Stimulated activated naive B cell treated with anti-CD40 and anti-IgM and Interleukin-4, amounts not matched to agents 10 μg/mL and 1 μg/mL and 100 μg/mL, for 72 hours (primary cell): ENCODE measurements at regions not wholly inside any gene's neighbourhood (a gene's known extent, or its start where the extent isn't known, plus 50 kb on each side); places are given as distances from the start of the nearest gene placed in this dataset.
A peak's percentile ranks its signal among the peaks of the same experiment; 100 is the strongest.

ENCODE experiments used
- ATAC-seq, 2 donors: fragments of 150-1000 bp; cut with Tn5 transposase; replicated peaks; 2 replicates each; pipeline ENCODE4 v1.10.0; 2021; ENCODE audit warnings: moderate library complexity in 1 of 2
- DNase-seq: peaks from one replicate; pipeline ENCODE4 v3.0.0; 2021
- H3K27ac Mint-ChIP-seq: one replicate; pipeline ENCODE4 v1.8.0; 2022; ENCODE audit warnings: mild to moderate bottlenecking, mixed read lengths
- H3K27me3 Mint-ChIP-seq, 2 donors: one replicate each; pipeline ENCODE4 v1.8.0; 2022; ENCODE audit warnings: mixed read lengths in 2 of 2
- H3K36me3 Mint-ChIP-seq, 2 donors: one replicate each; pipeline ENCODE4 v1.8.0; 2022; ENCODE audit warnings: mixed read lengths in 2 of 2, mild to moderate bottlenecking in 1 of 2
- H3K4me1 Mint-ChIP-seq, 2 donors: one replicate each; pipeline ENCODE4 v1.8.0; 2022; ENCODE audit warnings: mixed read lengths in 2 of 2, mild to moderate bottlenecking in 1 of 2
- H3K4me3 Mint-ChIP-seq, 2 donors: one replicate each; pipeline ENCODE4 v1.8.0; 2022; ENCODE audit warnings: mild to moderate bottlenecking in 2 of 2, mixed read lengths in 2 of 2, moderate library complexity in 1 of 2
- H3K9me3 Mint-ChIP-seq, 2 donors: one replicate each; pipeline ENCODE4 v1.8.0; 2022; ENCODE audit warnings: mixed read lengths in 2 of 2, mild to moderate bottlenecking in 1 of 2

DNA sequence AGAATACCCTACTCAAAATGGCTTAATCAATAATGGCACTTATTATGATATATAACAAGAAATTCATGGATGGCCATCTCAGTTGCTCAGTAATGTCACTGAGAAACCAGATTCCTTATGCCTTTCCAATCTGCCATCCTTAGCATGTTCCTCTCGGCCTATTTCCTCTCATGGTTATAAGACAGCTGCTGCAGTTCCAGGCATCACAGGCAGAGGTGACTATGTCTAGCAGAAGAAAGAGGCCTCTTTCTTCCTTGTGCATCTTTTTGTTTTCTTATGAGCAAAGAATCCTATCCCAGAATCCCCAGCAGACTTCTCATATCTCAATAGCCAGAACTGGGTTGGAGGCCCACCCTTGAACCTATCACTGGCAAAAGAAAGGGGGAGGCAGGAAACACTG is 310.6 kb upstream of the SPRED2 start:
- Mint-ChIP-seq H3K9me3 (no peaks in the 10 kb centered on the region), H3K27me3 (peaks cover 21 to 31% of the 10 kb centered on the region in 2 donors), H3K4me1 (no peaks in the 10 kb centered on the region), H3K36me3 (no peaks in the 10 kb centered on the region), H3K4me3 (no peak overlapping the region), H3K27ac (no peak overlapping the region)
- ATAC-seq = no peak
- no peak for DNase-seq

DNA sequence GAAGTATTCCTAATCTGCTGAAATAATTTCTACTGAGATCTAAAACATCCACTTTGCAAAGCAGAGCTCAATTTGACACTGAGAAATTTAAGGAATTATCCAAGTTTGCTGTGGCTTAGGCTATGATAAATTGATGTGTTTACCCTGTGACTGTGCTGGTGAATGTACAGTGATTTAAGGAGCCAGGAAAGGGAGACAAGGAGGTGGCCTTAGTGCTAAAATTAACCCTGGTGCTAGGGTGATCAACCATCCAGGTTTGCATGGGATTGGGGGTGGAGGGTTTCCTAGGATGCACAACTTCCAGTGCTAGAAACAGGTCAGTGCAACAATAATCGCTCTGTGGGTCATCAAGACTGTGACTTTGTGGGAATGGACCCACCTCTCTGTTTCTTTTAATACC is 307.5 kb upstream of the SPRED2 start:
- H3K4me1 Mint-ChIP-seq = no peaks in the 10 kb centered on the region
- no peak for ATAC-seq
- no peak overlapping the region for H3K27ac Mint-ChIP-seq
- peaks cover 0 to 1% of the 10 kb centered on the region in 2 donors for H3K9me3 Mint-ChIP-seq
- peaks cover 36 to 43% of the 10 kb centered on the region in 2 donors for H3K27me3 Mint-ChIP-seq
- no peaks in the 10 kb centered on the region for H3K36me3 Mint-ChIP-seq
- no peak overlapping the region for H3K4me3 Mint-ChIP-seq
- no peak for DNase-seq

DNA sequence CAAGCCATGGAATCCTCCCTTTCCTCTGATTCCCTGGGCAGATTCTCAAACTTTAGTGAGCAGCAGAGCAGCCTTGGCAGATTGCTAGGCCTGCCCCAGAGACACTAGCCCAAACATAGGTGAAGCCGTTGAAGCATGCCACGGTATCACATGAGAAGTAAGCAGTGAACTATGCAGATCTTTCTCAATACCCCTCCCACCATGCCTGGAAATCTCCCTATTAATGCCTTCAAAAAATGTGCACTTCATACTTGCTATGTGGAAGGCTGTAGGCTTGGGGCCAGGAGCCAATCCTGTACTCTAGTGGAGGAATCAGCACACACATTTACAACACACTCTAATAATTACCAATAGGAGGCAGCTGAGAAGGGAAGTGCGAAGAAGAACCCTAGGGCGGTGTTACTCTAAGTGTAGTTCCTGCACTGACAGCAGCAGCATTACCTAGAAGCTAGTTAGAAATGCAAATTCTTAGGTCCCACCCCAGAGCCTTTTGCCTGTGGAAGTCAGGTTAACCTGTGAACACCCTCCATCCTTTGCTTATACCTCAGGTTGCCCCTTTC is 305.1 kb upstream of the SPRED2 start:
- Mint-ChIP-seq H3K36me3 (no peaks in the 10 kb centered on the region), H3K27me3 (peaks cover 38 to 40% of the 10 kb centered on the region in 2 donors), H3K27ac (no peak overlapping the region), H3K4me3 (no peak overlapping the region), H3K4me1 (no peaks in the 10 kb centered on the region), H3K9me3 (peaks cover 0 to 5% of the 10 kb centered on the region in 2 donors)
- DNase-seq (no peak), ATAC-seq (peak in 1 of 2 donors; percentile 8)

DNA sequence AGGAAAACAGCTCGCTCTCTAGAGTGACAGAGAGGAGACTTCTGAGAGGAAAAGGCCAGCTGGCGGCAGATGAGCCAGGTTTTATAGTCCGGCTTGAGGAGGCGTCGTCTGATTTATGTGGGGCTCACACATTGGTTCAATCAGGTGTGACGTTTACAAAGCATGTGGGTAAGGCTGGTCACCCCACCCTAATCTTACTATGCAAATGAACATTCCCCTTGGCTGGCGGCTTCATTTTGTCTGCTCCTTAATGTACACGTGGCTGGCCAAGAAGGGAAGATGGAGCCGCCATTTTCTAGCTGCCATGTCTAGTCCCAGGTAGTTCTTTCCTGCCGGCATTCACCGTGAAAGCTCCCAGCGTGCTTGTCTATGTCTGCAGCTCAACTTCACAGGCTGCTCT is 299.1 kb upstream of the SPRED2 start:
- no peak for DNase-seq
- Mint-ChIP-seq H3K4me1 (no peaks in the 10 kb centered on the region), H3K9me3 (peaks cover 5 to 11% of the 10 kb centered on the region in 2 donors), H3K36me3 (no peaks in the 10 kb centered on the region), H3K27ac (no peak overlapping the region), H3K4me3 (no peak overlapping the region), H3K27me3 (peaks cover 23 to 27% of the 10 kb centered on the region in 2 donors)
- ATAC-seq = no peak

DNA sequence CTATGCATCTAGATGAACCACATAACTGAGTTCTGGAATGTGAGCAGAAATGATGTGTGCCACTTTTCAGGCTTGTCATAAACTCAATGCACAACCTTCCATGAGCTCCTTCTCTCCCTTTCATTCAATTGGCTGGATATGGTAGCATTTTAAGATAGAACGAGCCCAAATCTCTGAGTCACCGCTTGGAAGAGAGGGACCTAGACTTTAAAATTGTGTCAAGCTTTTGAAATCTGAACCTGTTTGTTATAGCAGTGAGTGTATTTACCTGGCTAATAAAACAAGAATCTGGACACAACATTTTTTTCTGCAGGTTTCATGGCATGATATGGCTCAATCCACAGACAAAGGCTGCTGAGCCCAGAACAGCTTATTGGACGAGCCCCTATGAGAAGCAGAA is 297.8 kb upstream of the SPRED2 start:
- DNase-seq (no peak), ATAC-seq (no peak)
- H3K9me3 Mint-ChIP-seq = peaks cover 8 to 11% of the 10 kb centered on the region in 2 donors
- H3K27me3 Mint-ChIP-seq = peaks cover 14 to 22% of the 10 kb centered on the region in 2 donors
- no peaks in the 10 kb centered on the region for H3K4me1 Mint-ChIP-seq
- H3K4me3 Mint-ChIP-seq = no peak overlapping the region
- no peak overlapping the region for H3K27ac Mint-ChIP-seq
- no peaks in the 10 kb centered on the region for H3K36me3 Mint-ChIP-seq

DNA sequence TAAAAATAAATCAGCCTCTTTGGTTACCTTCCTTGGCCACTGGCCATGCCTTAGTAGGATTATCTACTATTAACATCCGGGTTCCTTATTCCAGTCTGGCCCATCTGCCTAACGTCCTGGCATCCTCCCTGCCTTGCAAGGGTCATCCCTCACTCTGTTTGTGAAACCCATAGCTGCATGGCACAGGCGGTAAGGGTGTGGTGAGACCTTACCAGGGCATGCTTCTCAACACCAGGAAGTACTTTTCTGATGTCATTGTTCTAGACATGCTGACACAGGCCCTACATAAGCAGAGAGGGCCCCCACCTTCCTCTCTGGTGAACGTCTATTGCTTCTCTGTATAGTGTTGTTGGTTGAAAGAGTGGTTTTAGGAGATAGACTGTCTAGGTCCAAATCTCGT is 296.8 kb upstream of the SPRED2 start:
- no peak for DNase-seq
- peaks cover 9 to 15% of the 10 kb centered on the region in 2 donors for H3K27me3 Mint-ChIP-seq

DNA sequence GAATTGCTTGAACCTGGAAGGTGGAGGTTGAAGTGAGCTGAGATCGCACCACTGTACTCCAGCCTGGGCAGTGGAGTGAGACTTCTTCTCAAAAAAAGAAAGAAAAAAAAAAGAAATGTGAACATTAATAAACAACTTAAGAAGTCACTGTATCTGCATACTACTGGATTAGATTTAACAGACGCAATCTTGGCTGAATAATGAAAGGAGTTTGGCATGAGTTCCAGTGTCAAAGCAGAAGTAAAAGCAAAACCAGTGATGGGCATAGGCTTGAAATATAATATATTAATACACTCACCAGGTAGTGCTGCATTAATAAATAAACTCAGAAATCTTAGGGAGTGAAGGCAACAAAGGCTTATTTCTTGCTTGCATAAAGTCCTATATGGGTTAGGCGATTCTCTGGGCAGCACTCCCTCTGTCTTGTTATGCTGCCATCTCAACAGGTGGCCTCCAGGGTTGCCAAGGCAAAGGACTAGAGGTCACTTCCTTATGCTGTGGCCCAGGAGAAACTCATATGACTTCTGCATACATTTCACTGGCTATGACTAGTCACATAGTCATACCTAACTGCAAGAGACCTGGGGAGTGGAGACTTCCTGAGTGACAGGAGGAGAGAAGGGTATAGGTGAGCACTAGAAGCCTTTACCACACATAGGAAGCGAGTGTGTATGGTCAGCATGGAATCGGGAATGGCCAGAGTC is 296.2 kb upstream of the SPRED2 start:
- Mint-ChIP-seq H3K4me1 (no peaks in the 10 kb centered on the region), H3K4me3 (no peak overlapping the region), H3K36me3 (no peaks in the 10 kb centered on the region), H3K27ac (no peak overlapping the region), H3K9me3 (peaks cover 4 to 11% of the 10 kb centered on the region in 2 donors), H3K27me3 (peaks cover 6 to 14% of the 10 kb centered on the region in 2 donors)
- ATAC-seq (peak; percentile 34 to 42), DNase-seq (no peak)

More for the DNA sequence above, 296.8 kb upstream of the SPRED2 start:
- Mint-ChIP-seq H3K4me1 (no peaks in the 10 kb centered on the region), H3K36me3 (no peaks in the 10 kb centered on the region), H3K27ac (no peak overlapping the region), H3K9me3 (peaks cover 6 to 11% of the 10 kb centered on the region in 2 donors), H3K4me3 (no peak overlapping the region)
- ATAC-seq = no peak

DNA sequence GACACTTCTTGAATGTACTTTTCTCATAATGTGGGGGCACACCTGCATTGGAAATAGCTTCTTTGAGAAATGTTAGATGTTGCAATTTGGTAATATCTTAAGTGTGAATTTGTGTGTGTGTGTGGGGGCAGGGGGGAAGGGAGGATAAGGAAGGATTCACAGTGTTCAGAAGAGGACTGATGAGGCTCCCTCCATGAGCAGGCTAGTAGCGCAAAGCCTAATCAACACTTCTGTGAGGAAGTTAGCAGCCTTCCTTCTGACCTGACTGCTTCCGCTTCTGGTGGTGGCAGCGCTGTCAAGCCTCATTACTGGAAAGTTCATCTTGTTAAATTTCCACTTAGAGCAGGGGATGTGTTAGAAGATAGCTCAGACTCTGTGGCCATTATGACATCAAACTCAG is 295.4 kb upstream of the SPRED2 start:
- Mint-ChIP-seq H3K4me3 (no peak overlapping the region), H3K9me3 (peaks cover 4 to 11% of the 10 kb centered on the region in 2 donors), H3K27me3 (peaks cover 10 to 22% of the 10 kb centered on the region in 2 donors), H3K4me1 (no peaks in the 10 kb centered on the region), H3K36me3 (no peaks in the 10 kb centered on the region), H3K27ac (no peak overlapping the region)
- DNase-seq (no peak), ATAC-seq (no peak)

DNA sequence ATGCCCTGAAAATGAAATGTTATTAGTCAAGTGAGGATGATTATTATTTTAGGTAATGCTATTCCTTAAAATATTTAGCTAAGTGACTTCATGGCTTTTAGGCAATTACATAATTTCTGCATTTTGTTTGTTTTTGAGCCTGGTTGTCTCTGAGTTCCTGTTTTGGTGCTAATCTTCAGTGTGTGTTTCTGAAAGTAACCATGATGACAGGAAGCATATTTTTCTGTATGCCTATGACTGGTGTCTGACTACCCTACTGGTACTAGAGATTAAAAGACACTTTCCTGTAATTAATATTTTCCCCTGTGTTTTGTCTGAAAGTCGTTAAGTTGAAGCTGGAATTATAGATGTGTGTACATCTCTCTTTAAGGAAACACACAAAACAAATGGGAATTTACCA is 295.0 kb upstream of the SPRED2 start:
- Mint-ChIP-seq H3K9me3 (peaks cover 4 to 11% of the 10 kb centered on the region in 2 donors), H3K4me1 (no peaks in the 10 kb centered on the region), H3K27ac (no peak overlapping the region), H3K4me3 (no peak overlapping the region), H3K36me3 (no peaks in the 10 kb centered on the region), H3K27me3 (peaks cover 10 to 25% of the 10 kb centered on the region in 2 donors)
- no peak for DNase-seq
- no peak for ATAC-seq

DNA sequence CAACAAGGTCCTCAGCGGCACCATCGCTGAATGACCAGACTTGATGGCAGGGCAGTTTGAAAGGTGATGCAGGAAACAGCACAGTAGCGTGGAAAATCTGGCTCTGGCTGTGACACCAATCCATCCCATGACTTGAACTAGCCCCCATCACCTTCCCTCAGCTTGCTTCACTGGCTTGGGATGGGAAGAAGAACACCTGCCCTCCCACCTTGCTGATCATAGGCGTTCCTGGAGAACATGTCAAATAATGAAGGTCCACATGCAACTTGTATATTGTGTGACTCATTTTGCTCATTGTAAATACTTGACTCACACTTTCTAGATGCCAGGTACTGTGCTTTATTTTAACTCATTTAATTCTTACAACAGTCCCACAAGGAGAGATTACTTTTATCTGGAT is 292.4 kb upstream of the SPRED2 start:
- H3K4me3 Mint-ChIP-seq = no peak overlapping the region

DNA sequence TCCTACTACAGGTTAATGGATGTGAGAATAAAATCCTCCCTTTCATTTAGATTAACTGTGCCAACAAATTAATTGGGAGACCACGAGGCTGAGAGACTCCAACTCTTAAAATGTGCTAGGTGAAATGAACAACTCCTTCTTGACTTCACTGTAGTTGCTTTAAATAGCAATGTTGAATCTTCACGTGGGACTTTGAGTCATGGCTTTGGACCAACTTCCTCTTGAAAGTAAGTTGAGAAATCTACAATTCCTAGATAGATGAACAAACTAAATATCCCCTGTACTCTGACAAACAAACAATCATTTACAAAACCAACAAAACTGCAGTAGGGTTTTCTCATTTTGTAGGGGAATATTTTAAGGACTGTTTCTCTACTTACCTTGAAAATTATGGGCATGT is 291.9 kb upstream of the SPRED2 start:
- Mint-ChIP-seq H3K4me1 (no peaks in the 10 kb centered on the region), H3K9me3 (peaks cover 4 to 11% of the 10 kb centered on the region in 2 donors), H3K27ac (no peak overlapping the region), H3K36me3 (no peaks in the 10 kb centered on the region), H3K4me3 (no peak overlapping the region), H3K27me3 (peaks cover 10 to 27% of the 10 kb centered on the region in 2 donors)
- ATAC-seq = no peak
- DNase-seq = no peak

More for the DNA sequence above, 292.4 kb upstream of the SPRED2 start:
- DNase-seq (no peak), ATAC-seq (no peak)
- Mint-ChIP-seq H3K4me1 (no peaks in the 10 kb centered on the region), H3K9me3 (peaks cover 4 to 11% of the 10 kb centered on the region in 2 donors), H3K36me3 (no peaks in the 10 kb centered on the region), H3K27me3 (peaks cover 10 to 27% of the 10 kb centered on the region in 2 donors), H3K27ac (no peak overlapping the region)

DNA sequence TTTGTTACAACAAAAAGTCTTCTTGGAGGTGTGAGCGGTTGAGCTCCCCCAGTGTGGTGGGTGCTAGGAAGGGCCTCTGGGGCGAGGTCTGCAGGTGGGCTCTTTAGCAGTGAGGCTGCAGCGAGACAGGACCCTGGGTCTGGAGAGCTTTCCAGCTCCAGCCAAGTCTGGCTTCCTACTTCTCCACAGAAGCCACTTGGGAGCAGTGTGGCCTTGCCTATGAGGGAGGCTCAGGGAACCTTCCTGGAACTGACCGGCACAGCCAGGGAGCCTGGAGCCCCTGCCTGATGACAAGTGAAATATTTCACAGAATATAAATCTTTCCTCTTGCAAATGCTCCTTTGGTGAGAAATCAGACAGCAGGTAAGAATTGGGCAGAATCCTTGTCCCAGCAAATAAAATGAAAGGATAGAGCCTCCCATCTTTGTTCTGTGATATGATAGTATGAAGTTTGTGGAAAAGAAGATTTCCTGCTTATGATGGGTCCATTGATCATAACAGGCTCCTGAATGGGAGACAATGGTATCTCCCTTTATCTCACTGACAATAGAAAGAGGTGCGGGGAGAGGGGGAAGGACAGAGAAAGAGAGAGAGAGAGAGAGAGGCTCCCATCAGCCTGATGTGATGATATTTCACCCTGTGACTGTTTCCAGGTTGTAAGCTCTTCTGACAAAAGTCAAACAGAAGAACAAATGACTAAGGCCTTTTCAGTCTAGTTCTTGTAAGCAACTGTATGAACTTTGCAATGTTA is 289.8 kb upstream of the SPRED2 start:
- ATAC-seq = no peak
- H3K27me3 Mint-ChIP-seq = peaks cover 12 to 34% of the 10 kb centered on the region in 2 donors
- no peak for DNase-seq
- H3K36me3 Mint-ChIP-seq = no peaks in the 10 kb centered on the region
- H3K4me1 Mint-ChIP-seq = no peaks in the 10 kb centered on the region
- no peak overlapping the region for H3K27ac Mint-ChIP-seq
- no peak overlapping the region for H3K4me3 Mint-ChIP-seq
- H3K9me3 Mint-ChIP-seq = peaks cover 4 to 6% of the 10 kb centered on the region in 2 donors

DNA sequence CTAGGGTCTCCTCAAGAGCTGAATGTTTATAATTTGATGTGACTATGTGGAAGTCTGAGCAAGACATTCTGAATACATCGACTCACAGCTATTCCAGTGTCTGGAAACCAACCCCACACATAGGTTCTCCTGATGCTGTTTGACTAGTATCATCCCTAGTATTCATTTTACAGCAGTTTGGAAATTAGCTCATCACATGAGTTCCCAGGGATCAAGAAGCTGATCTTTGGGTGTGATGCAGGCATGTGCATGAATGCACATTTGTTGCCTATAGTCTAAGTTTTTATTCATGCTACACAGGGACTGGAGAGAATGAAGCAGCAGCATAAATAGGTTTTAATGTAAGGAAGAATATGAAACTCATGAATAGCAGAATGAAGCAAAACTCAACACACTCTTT is 284.3 kb upstream of the SPRED2 start:
- Mint-ChIP-seq H3K9me3 (no peaks in the 10 kb centered on the region), H3K27ac (no peak overlapping the region), H3K4me3 (no peak overlapping the region), H3K4me1 (no peaks in the 10 kb centered on the region), H3K27me3 (peaks cover 10 to 18% of the 10 kb centered on the region in 2 donors), H3K36me3 (no peaks in the 10 kb centered on the region)
- ATAC-seq (no peak), DNase-seq (no peak)

DNA sequence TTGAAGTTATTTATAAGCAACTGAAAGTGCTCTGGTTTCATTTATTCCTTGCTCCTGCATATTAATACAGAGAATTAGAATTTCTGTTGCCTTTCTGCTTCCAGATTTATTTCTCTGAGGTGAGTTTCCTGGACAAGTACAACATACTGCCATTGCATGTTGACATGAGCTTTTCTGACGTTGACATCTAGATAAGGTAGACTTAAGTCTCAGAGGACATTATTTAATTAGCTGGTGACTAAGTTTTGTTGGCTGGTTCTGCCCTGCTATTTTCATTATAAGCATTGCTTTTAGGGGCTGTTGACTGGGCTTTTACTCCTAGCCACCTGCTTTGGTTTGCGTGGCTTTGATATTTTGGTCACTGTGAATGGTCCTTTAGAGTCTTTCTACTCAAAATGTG is 282.9 kb upstream of the SPRED2 start:
- Mint-ChIP-seq H3K9me3 (no peaks in the 10 kb centered on the region), H3K27me3 (peaks cover 10 to 15% of the 10 kb centered on the region in 2 donors), H3K4me1 (no peaks in the 10 kb centered on the region), H3K27ac (no peak overlapping the region), H3K4me3 (no peak overlapping the region), H3K36me3 (no peaks in the 10 kb centered on the region)
- DNase-seq (no peak), ATAC-seq (no peak)

DNA sequence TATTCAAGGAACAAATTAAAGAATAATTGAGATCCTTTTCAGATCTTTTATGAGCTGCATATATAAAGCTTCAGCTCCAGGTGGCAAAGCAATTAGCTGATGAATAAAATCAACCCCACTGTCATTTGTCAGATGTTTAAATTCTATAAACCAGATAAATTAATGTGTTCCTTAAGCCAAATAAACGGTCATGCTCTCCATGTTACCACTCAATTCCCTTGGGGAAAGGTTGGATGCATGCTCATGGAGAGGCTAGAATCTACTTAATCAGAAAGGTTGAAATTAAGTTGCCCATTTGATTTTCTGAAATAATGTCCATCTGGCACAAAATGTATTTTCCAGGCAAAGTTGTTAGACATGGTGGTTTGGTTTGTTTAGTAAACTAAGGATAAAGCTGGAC is 282.5 kb upstream of the SPRED2 start:
- Mint-ChIP-seq H3K4me3 (no peak overlapping the region), H3K27me3 (peaks cover 10 to 18% of the 10 kb centered on the region in 2 donors), H3K27ac (no peak overlapping the region), H3K36me3 (no peaks in the 10 kb centered on the region), H3K4me1 (no peaks in the 10 kb centered on the region), H3K9me3 (no peaks in the 10 kb centered on the region)
- DNase-seq = no peak
- no peak for ATAC-seq
